ENCODE measurements at regions not wholly inside any gene's neighbourhood (a gene's known extent, or its start where the extent isn't known, plus 50 kb on each side); places are given as distances from the start of the nearest gene placed in this dataset.

- Mint-ChIP-seq H3K27ac (ENCODE audit: low read depth, unreplicated experiment) (no peak overlapping the region), H3K4me1 (ENCODE audit: insufficient read depth, unreplicated experiment) (no peaks in the 10 kb centered on the region), H3K9me3 (ENCODE audit: unreplicated experiment) (no peaks in the 10 kb centered on the region), H3K27me3 (ENCODE audit: insufficient read depth, unreplicated experiment) (peaks cover 19% of the 10 kb centered on the region), H3K36me3 (ENCODE audit: insufficient read depth, unreplicated experiment) (no peaks in the 10 kb centered on the region), H3K4me3 (ENCODE audit: unreplicated experiment) (no peak overlapping the region)
- intact Hi-C loops (cut with micrococcal nuclease), result no loop called here
- BruUV-seq (replicated peaks), result no TSS peak
- TF ChIP-seq CTCF (IDR thresholded peaks at IDR 0.05; ENCODE audit: unreplicated experiment), result no peak
- DNase-seq (ENCODE audit: unreplicated experiment), result no peak
- ChIA-PET CTCF (no interaction called here), POLR2A (no interaction called here)
These were observed 91.0 kb upstream of the TMEM72 start for GRCh38 chr10:44820094-44820493.

DNA sequence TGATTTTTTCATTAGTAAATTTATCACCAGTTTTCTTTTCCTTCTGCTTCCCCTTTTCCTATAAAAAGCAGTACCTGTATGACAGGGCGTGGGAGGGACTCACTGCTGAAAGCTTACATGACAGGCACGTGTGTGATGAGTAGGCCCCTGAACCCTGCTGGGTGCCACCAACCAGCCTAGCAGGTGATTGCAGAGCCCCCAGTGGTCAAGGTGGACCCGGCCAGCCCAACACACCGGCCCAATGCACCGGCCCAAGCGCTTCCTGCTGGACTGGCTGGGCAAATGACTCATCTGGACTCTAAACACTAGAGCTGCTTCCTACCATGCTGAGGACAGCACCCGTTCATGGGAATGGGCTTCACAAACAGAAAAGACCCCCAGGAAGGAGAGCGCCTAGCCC lies 89.8 kb upstream of the TMEM72 start:
- no peaks in the 10 kb centered on the region for H3K4me1 Mint-ChIP-seq (ENCODE audit: insufficient read depth, unreplicated experiment)
- no peak for TF ChIP-seq CTCF (IDR thresholded peaks at IDR 0.05; ENCODE audit: unreplicated experiment)
- intact Hi-C loops (cut with micrococcal nuclease), result no loop called here
- ChIA-PET POLR2A (no interaction called here), CTCF (interaction anchor here (0.6 kb wide), 1 partner anchor 1015 kb away, joined by 3 read pairs; no protein-coding TSS in a partner anchor)
- H3K9me3 Mint-ChIP-seq (ENCODE audit: unreplicated experiment), result no peaks in the 10 kb centered on the region
- peaks cover 18% of the 10 kb centered on the region for H3K27me3 Mint-ChIP-seq (ENCODE audit: insufficient read depth, unreplicated experiment)
- no peak overlapping the region for H3K27ac Mint-ChIP-seq (ENCODE audit: low read depth, unreplicated experiment)
- H3K36me3 Mint-ChIP-seq (ENCODE audit: insufficient read depth, unreplicated experiment), result no peaks in the 10 kb centered on the region
- no peak overlapping the region for H3K4me3 Mint-ChIP-seq (ENCODE audit: unreplicated experiment)
- BruUV-seq (replicated peaks), result no TSS peak
- DNase-seq (ENCODE audit: unreplicated experiment), result no peak

- Mint-ChIP-seq H3K36me3 (ENCODE audit: insufficient read depth, unreplicated experiment) (peaks cover 6% of the 10 kb centered on the region), H3K27ac (ENCODE audit: low read depth, unreplicated experiment) (no peak overlapping the region), H3K4me3 (ENCODE audit: unreplicated experiment) (no peak overlapping the region), H3K4me1 (ENCODE audit: insufficient read depth, unreplicated experiment) (no peaks in the 10 kb centered on the region), H3K27me3 (ENCODE audit: insufficient read depth, unreplicated experiment) (peaks cover 7% of the 10 kb centered on the region), H3K9me3 (ENCODE audit: unreplicated experiment) (no peaks in the 10 kb centered on the region)
- intact Hi-C loops (cut with micrococcal nuclease), result no loop called here
- no peak for DNase-seq (ENCODE audit: unreplicated experiment)
- no peak for TF ChIP-seq CTCF (IDR thresholded peaks at IDR 0.05; ENCODE audit: unreplicated experiment)
- no TSS peak for BruUV-seq (replicated peaks)
- ChIA-PET CTCF (no interaction called here), POLR2A (no interaction called here)
These were observed 88.8 kb upstream of the TMEM72 start for GRCh38 chr10:44822349-44822748.

GRCh38 chr10:44822966-44823365 lies 88.2 kb upstream of the TMEM72 start:
- no peaks in the 10 kb centered on the region for H3K9me3 Mint-ChIP-seq (ENCODE audit: unreplicated experiment)
- ChIA-PET CTCF (no interaction called here), POLR2A (no interaction called here)
- H3K4me3 Mint-ChIP-seq (ENCODE audit: unreplicated experiment), result no peak overlapping the region
- DNase-seq (ENCODE audit: unreplicated experiment), result no peak
- no peak overlapping the region for H3K27ac Mint-ChIP-seq (ENCODE audit: low read depth, unreplicated experiment)
- no peak for TF ChIP-seq CTCF (IDR thresholded peaks at IDR 0.05; ENCODE audit: unreplicated experiment)
- BruUV-seq (replicated peaks), result no TSS peak
- no peaks in the 10 kb centered on the region for H3K4me1 Mint-ChIP-seq (ENCODE audit: insufficient read depth, unreplicated experiment)
- peaks cover 6% of the 10 kb centered on the region for H3K36me3 Mint-ChIP-seq (ENCODE audit: insufficient read depth, unreplicated experiment)
- peaks cover under 1% of the 10 kb centered on the region for H3K27me3 Mint-ChIP-seq (ENCODE audit: insufficient read depth, unreplicated experiment)
- intact Hi-C loops (cut with micrococcal nuclease), result no loop called here

Measured in MCF 10A (cell line).